H1 (cell line): ENCODE measurements at regions not wholly inside any gene's neighbourhood (a gene's known extent, or its start where the extent isn't known, plus 50 kb on each side); places are given as distances from the start of the nearest gene placed in this dataset.

ENCODE experiments used
- CBX8 ChIP-seq: fragments of 300-800, 300-1000 bp; sonication (generic); IDR thresholded peaks from 2 replicates; pipeline ENCODE4 v1.7.1; 2016; ENCODE audit warnings: low read depth, low read length, borderline replicate concordance
- SIRT6 ChIP-seq: IDR thresholded peaks from one replicate; pipeline ENCODE4 v1.7.1; 2012; ENCODE audit warnings: low read length, inconsistent platforms

- no peak for TF ChIP-seq CBX8
- TF ChIP-seq SIRT6 = no peak
- TF ChIP-seq, all 59 proteins: peak for 0
Measured at GRCh38 chr15:97091093-97091492, 760.6 kb downstream of the NR2F2 start (continued).
